ENCODE measurements at regions not wholly inside any gene's neighbourhood (a gene's known extent, or its start where the extent isn't known, plus 50 kb on each side); places are given as distances from the start of the nearest gene placed in this dataset.

GRCh38 chr17:83006515-83007455 is 72.6 kb upstream of the METRNL start:
- H3K27ac ChIP-seq: no peak overlapping the region
- TF ChIP-seq, protein P1, sequence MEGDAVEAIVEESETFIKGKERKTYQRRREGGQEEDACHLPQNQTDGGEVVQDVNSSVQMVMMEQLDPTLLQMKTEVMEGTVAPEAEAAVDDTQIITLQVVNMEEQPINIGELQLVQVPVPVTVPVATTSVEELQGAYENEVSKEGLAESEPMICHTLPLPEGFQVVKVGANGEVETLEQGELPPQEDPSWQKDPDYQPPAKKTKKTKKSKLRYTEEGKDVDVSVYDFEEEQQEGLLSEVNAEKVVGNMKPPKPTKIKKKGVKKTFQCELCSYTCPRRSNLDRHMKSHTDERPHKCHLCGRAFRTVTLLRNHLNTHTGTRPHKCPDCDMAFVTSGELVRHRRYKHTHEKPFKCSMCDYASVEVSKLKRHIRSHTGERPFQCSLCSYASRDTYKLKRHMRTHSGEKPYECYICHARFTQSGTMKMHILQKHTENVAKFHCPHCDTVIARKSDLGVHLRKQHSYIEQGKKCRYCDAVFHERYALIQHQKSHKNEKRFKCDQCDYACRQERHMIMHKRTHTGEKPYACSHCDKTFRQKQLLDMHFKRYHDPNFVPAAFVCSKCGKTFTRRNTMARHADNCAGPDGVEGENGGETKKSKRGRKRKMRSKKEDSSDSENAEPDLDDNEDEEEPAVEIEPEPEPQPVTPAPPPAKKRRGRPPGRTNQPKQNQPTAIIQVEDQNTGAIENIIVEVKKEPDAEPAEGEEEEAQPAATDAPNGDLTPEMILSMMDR (IDR thresholded peaks at IDR 0.05; ENCODE audit: low read depth, low read length, missing control alignments): no peak
- DNase-seq: no peak
- H3K36me3 ChIP-seq (replicated peaks): peaks cover 3% of the 10 kb centered on the region
- no peak overlapping the region for H3K4me3 ChIP-seq (ENCODE audit: low read depth, low read length)
- in situ Hi-C loops (cut with HindIII; ENCODE audit: low pct_ligation_motif_present, low sequenced_read_pairs): no loop called here
- H3K27me3 ChIP-seq (replicated peaks): no peaks in the 10 kb centered on the region

DNA sequence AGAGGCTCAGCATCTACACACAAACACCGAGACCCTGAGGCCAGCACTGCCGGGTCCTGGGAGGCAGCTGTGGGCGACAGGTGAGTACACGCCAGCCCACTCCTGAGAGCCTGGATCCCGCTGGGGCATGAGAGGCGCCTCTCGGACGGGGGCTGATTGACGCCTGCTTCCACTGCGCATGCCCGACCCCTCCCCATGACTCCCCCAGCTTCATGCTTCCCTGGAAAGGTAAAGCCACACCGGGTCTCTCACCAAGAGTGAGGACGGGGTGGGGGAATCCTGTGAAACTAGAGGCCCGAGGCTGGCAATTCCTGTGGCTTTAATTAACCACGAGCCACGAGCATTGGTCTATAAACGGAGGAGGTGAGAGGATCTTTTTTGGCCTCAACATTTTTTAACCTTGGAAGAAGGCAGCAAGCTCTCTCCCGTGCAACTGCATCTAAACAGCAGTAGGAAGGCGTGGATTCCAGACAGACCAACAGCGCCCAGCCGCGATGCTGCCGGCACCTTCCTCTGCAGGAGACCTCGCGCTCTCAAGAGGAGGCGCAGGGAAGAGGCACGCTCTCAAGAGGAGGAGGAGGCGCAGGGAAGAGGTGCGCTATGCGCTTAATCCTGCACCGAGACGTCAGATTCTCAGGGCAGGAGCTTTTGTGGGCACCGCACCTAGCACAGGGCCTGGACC is 71.8 kb upstream of the METRNL start:
- in situ Hi-C loops (cut with HindIII; ENCODE audit: low pct_ligation_motif_present, low sequenced_read_pairs): no loop called here
- no peaks in the 10 kb centered on the region for H3K27me3 ChIP-seq (replicated peaks)
- H3K27ac ChIP-seq: no peak overlapping the region
- DNase-seq: no peak
- H3K36me3 ChIP-seq (replicated peaks): peaks cover 3% of the 10 kb centered on the region
- no peak overlapping the region for H3K4me3 ChIP-seq (ENCODE audit: low read depth, low read length)
- TF ChIP-seq, protein P1 (IDR thresholded peaks at IDR 0.05; ENCODE audit: low read depth, low read length, missing control alignments): no peak

DNA sequence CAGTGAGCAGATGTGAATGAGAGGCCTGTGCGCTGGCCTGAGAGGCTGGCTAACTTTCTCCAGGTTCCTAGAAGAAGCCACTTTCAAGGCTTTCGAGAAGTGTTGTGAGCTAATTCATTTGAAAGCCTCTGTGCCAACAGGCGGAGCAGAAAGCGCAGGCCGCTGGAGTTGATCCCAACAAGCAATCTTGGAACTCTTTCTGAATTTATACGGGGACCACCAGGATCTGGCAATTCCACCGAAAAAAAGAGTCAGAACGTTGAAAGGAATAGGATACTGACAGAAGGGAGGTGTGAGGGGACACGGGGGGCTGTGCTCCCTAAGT is 71.3 kb upstream of the METRNL start:
- DNase-seq: no peak
- H3K27ac ChIP-seq: no peak overlapping the region
- in situ Hi-C loops (cut with HindIII; ENCODE audit: low pct_ligation_motif_present, low sequenced_read_pairs): no loop called here
- peaks cover 3% of the 10 kb centered on the region for H3K36me3 ChIP-seq (replicated peaks)
- no peak overlapping the region for H3K4me3 ChIP-seq (ENCODE audit: low read depth, low read length)
- H3K27me3 ChIP-seq (replicated peaks): no peaks in the 10 kb centered on the region
- TF ChIP-seq, protein P1 (IDR thresholded peaks at IDR 0.05; ENCODE audit: low read depth, low read length, missing control alignments): no peak

GRCh38 chr17:83008526-83008925 is 70.9 kb upstream of the METRNL start:
- no peak overlapping the region for H3K4me3 ChIP-seq (ENCODE audit: low read depth, low read length)
- in situ Hi-C loops (cut with HindIII; ENCODE audit: low pct_ligation_motif_present, low sequenced_read_pairs): no loop called here
- H3K36me3 ChIP-seq (replicated peaks): peaks cover 3% of the 10 kb centered on the region
- H3K27ac ChIP-seq: no peak overlapping the region
- no peak for DNase-seq
- no peaks in the 10 kb centered on the region for H3K27me3 ChIP-seq (replicated peaks)
- TF ChIP-seq, protein P1 (IDR thresholded peaks at IDR 0.05; ENCODE audit: low read depth, low read length, missing control alignments): no peak

- H3K27me3 ChIP-seq (replicated peaks): no peaks in the 10 kb centered on the region
- no peak overlapping the region for H3K4me3 ChIP-seq (ENCODE audit: low read depth, low read length)
- no peak overlapping the region for H3K27ac ChIP-seq
- peaks cover 3% of the 10 kb centered on the region for H3K36me3 ChIP-seq (replicated peaks)
- in situ Hi-C loops (cut with HindIII; ENCODE audit: low pct_ligation_motif_present, low sequenced_read_pairs): no loop called here
- TF ChIP-seq, protein P1 (IDR thresholded peaks at IDR 0.05; ENCODE audit: low read depth, low read length, missing control alignments): no peak
- no peak for DNase-seq
Observed at GRCh38 chr17:83009414-83010205, 69.8 kb upstream of the METRNL start.
